Ishikawa (cell line): ENCODE measurements at regions not wholly inside any gene's neighbourhood (a gene's known extent, or its start where the extent isn't known, plus 50 kb on each side); places are given as distances from the start of the nearest gene placed in this dataset.

Experiments
- CEBPB ChIP-seq: IDR thresholded peaks from 2 replicates; pipeline ENCODE4 v1.6.1; 2012
- CREB1 ChIP-seq: IDR thresholded peaks from 2 replicates; pipeline ENCODE4 v1.6.1; 2012; ENCODE audit warnings: low read depth
- EGR1 ChIP-seq: IDR thresholded peaks from 2 replicates; pipeline ENCODE4 v1.6.1; 2012
- EP300 ChIP-seq: IDR thresholded peaks from 2 replicates; pipeline ENCODE4 v1.6.1; 2012; ENCODE audit warnings: borderline replicate concordance
- FOXM1 ChIP-seq: IDR thresholded peaks from 2 replicates; pipeline ENCODE4 v1.6.1; 2012; ENCODE audit warnings: low read depth, borderline replicate concordance
- NFIC ChIP-seq: IDR thresholded peaks from 2 replicates; pipeline ENCODE4 v1.6.1; 2012
- RAD21 ChIP-seq: IDR thresholded peaks from 2 replicates; pipeline ENCODE4 v1.6.1; 2012; ENCODE audit warnings: low read depth
- TAF1 ChIP-seq: IDR thresholded peaks from 2 replicates; pipeline ENCODE4 v1.6.1; 2012; ENCODE audit warnings: low read depth, mild to moderate bottlenecking
- TCF12 ChIP-seq: IDR thresholded peaks from 2 replicates; pipeline ENCODE4 v1.6.1; 2012; ENCODE audit warnings: low read depth
- TEAD4 ChIP-seq: IDR thresholded peaks from 2 replicates; pipeline ENCODE4 v1.6.1; 2012
- YY1 ChIP-seq: IDR thresholded peaks from 2 replicates; pipeline ENCODE4 v1.6.1; 2012; ENCODE audit warnings: low read depth
- ZBTB7A ChIP-seq: IDR thresholded peaks from 2 replicates; pipeline ENCODE4 v1.6.1; 2012; ENCODE audit warnings: low read depth
- TF ChIP-seq, protein P1 (sequence below): IDR thresholded peaks from 2 replicates; pipeline ENCODE4 v1.6.1; 2012
- TF ChIP-seq, protein P2 (sequence below): IDR thresholded peaks from 2 replicates; pipeline ENCODE4 v1.6.1; 2012
- TF ChIP-seq, protein P3 (sequence below): IDR thresholded peaks from 2 replicates; pipeline ENCODE4 v1.6.1; 2012; ENCODE audit warnings: low read depth, mild to moderate bottlenecking

- TF ChIP-seq RAD21 (no peak), EP300 (no peak), FOXM1 (no peak), EGR1 (no peak), TCF12 (no peak)
- TF ChIP-seq, protein P1, sequence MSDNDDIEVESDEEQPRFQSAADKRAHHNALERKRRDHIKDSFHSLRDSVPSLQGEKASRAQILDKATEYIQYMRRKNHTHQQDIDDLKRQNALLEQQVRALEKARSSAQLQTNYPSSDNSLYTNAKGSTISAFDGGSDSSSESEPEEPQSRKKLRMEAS: no peak
- TF ChIP-seq, protein P2, sequence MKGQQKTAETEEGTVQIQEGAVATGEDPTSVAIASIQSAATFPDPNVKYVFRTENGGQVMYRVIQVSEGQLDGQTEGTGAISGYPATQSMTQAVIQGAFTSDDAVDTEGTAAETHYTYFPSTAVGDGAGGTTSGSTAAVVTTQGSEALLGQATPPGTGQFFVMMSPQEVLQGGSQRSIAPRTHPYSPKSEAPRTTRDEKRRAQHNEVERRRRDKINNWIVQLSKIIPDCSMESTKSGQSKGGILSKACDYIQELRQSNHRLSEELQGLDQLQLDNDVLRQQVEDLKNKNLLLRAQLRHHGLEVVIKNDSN: no peak
- TF ChIP-seq, protein P3, sequence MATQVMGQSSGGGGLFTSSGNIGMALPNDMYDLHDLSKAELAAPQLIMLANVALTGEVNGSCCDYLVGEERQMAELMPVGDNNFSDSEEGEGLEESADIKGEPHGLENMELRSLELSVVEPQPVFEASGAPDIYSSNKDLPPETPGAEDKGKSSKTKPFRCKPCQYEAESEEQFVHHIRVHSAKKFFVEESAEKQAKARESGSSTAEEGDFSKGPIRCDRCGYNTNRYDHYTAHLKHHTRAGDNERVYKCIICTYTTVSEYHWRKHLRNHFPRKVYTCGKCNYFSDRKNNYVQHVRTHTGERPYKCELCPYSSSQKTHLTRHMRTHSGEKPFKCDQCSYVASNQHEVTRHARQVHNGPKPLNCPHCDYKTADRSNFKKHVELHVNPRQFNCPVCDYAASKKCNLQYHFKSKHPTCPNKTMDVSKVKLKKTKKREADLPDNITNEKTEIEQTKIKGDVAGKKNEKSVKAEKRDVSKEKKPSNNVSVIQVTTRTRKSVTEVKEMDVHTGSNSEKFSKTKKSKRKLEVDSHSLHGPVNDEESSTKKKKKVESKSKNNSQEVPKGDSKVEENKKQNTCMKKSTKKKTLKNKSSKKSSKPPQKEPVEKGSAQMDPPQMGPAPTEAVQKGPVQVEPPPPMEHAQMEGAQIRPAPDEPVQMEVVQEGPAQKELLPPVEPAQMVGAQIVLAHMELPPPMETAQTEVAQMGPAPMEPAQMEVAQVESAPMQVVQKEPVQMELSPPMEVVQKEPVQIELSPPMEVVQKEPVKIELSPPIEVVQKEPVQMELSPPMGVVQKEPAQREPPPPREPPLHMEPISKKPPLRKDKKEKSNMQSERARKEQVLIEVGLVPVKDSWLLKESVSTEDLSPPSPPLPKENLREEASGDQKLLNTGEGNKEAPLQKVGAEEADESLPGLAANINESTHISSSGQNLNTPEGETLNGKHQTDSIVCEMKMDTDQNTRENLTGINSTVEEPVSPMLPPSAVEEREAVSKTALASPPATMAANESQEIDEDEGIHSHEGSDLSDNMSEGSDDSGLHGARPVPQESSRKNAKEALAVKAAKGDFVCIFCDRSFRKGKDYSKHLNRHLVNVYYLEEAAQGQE: no peak
Observed at GRCh38 chr20:60641879-60642447, 610.1 kb upstream of the CDH4 start.

DNA sequence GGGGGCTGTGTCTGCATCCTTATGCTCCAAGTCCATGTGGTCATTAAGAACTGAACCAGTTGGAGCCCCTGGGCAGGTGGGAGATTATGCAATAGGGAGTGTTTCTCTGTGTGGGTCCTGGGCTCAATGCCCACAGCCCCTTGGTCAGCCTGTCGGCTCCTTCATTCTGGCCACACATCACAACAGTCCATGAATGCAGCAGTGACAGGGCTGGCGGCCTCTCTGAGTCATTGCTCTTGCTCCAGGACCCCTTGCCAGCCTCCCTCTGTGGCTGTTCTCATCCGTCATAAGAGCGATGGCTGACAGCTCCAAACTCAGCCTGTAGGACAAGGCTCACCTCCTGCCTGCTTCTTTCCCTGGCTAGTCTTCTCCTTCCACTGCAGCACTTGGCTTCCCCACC, 609.5 kb upstream of the CDH4 start:
- TF ChIP-seq CREB1 (no peak), TAF1 (no peak), TCF12 (no peak), EP300 (no peak), CEBPB (no peak), ZBTB7A (no peak), YY1 (no peak), NFIC (no peak), TEAD4 (no peak), RAD21 (no peak), EGR1 (no peak), FOXM1 (no peak)
- TF ChIP-seq, protein P3: no peak
- TF ChIP-seq, protein P2: no peak
- TF ChIP-seq, protein P1: no peak

DNA sequence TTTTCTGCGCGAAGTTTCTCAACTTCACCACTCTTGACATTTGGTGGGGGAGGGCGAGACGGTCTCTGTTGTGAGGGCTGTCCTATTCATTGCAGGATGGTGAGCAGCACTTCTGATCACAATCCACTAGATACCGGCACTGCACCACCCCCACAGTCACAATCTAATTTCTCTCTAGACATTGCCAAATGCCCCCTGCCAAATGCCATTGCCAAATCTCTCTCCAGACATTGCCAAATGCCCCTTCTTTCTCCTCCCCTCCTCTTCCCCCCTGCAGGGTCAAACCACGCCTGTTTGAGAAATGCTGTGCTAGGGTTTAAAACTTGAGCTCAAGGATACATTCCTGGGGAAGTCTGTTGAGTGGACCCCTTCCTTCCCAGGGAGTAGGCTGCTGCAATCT, 603.5 kb upstream of the CDH4 start:
- TF ChIP-seq FOXM1 (no peak), TCF12 (no peak), ZBTB7A (no peak), EGR1 (no peak), RAD21 (no peak), TAF1 (no peak), CEBPB (no peak), CREB1 (no peak), TEAD4 (no peak), EP300 (no peak), NFIC (no peak), YY1 (no peak)
- TF ChIP-seq, protein P3: no peak
- TF ChIP-seq, protein P1: no peak
- TF ChIP-seq, protein P2: no peak

DNA sequence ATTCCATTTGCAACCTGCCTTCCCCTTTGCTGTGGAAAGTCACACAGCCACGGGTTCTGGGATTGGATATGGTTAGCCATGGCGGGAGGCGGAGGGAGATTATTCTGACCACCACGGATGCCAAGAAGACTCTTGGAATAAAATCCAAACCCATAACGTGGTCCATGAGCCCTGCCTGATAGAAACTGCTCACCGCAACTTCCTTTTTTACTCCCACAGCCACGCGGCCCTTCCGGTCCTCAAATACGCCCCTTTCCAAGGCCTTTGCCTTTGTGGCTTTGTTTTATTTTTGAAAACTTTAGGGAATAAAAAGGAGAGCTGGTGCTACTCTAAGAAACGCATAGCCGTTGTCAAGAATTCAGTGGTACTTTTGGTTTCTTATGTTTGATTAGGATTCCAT, 602.5 kb upstream of the CDH4 start:
- TF ChIP-seq CREB1 (no peak), YY1 (no peak), CEBPB (no peak), NFIC (no peak), RAD21 (no peak), EP300 (no peak), ZBTB7A (no peak), TAF1 (no peak), FOXM1 (no peak), EGR1 (no peak), TEAD4 (no peak), TCF12 (no peak)
- TF ChIP-seq, protein P1: no peak
- TF ChIP-seq, protein P2: no peak
- TF ChIP-seq, protein P3: no peak
